ENCODE measurements at regions not wholly inside any gene's neighbourhood (a gene's known extent, or its start where the extent isn't known, plus 50 kb on each side); places are given as distances from the start of the nearest gene placed in this dataset.

GRCh38 chr7:118298771-118299170, 74.3 kb downstream of the ANKRD7 start:
- no peak for DNase-seq (ENCODE audit: low spot score)

GRCh38 chr7:118300177-118300576, 75.7 kb downstream of the ANKRD7 start:
- DNase-seq (ENCODE audit: low spot score): no peak

GRCh38 chr7:118304100-118304499, 79.6 kb downstream of the ANKRD7 start:
- no peak for DNase-seq (ENCODE audit: low spot score)

DNA sequence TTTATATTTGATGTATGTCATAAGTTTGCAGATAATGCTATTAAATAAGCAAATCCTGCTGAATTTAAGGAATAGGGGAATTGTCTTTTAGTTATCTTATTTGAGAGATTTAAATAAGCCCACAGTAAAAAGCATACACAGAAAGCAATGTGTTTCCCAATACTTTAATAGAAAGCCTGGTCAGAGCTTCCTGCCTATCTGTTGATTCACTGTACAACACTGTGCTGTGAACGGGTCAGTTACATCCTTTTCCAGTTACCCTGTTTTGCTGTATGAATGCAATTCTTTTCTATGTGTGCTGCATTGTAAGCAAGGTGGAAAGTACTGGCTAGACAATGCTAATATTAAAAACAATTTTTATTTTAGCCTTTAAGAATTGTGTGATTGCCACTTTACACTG, 81.2 kb downstream of the ANKRD7 start:
- DNase-seq (ENCODE audit: low spot score): no peak

DNA sequence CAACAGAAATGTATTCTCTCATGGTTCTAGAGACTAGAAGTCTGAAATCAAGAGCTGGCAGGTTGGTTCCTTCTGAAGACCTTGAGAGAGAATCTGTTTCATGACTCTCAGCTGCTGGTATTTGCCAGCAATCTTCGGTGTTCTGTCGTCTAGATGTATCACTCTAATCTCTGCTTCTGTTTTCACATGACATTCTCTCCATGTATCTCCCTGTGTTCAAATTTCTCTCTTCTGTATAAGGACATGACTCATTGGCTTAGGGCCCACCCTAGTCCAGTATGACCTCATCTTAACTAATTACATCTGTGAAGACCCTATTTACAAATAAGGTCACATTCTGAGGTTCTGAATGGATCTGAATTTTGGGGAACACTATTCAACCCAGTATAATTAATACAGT, 82.3 kb downstream of the ANKRD7 start:
- no peak for DNase-seq (ENCODE audit: low spot score)

- DNase-seq (ENCODE audit: low spot score): no peak
Measured at GRCh38 chr7:118311121-118311836, 86.8 kb downstream of the ANKRD7 start.

DNA sequence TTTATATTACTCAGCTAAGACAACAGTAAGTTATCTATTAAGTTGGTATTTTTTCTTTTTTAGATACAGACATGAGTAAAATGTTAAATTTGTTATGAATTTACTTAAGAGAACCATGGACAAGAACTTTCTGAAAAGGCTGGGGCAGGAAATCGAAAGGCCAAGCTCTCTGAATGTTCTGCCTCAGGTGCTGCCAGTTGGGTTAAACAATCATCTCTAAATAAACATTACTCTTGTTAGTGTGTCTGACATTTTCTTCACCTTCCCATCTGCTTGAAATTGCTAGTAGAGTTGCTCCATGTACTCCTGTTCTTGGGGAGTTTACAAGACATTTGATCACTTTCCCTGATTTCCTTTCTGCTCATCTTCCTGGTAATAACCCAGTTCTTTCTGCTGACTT, 87.5 kb downstream of the ANKRD7 start:
- DNase-seq (ENCODE audit: low spot score): no peak

GRCh38 chr7:118312966-118313365, 88.5 kb downstream of the ANKRD7 start:
- DNase-seq (ENCODE audit: low spot score): no peak

- no peak for DNase-seq (ENCODE audit: low spot score)
Measured at GRCh38 chr7:118324790-118325449, 100.4 kb downstream of the ANKRD7 start.

DNA sequence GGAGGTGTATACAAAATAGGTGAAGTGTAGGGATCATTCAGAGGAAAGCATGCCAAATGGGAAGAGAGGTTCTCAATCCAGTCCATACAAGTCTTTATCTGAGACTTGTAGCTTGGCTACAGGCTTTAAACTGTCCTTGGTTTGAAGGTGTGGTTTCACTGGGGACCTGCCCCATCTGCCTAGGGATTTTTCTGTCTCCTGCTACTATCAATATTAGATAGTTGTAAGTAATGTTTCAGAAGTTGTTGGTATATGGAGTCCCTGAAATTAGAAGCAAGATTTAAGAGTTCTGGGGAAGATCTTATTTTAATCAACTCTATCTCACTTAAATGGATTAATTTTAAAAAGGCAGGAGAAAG, 100.9 kb downstream of the ANKRD7 start:
- no peak for DNase-seq (ENCODE audit: low spot score)

DNA sequence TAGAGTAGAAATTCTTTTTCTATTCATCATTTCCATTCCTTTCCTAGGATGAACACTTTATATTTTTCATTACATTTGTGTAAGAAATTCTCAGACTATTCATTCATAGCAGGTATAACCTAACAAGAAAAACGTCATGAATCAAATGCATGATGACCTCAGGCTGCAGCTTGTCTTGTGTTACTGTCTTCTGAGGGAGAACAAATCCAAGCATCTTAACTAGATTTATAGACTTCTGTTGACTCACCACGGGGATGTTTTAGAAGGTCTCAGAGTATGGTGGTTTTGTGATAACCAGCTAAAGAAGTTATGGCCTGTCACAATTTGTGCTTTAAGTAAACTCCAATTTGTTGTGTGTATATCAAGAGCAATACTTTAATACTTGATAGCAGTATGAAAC, 102.7 kb downstream of the ANKRD7 start:
- no peak for DNase-seq (ENCODE audit: low spot score)

DNA sequence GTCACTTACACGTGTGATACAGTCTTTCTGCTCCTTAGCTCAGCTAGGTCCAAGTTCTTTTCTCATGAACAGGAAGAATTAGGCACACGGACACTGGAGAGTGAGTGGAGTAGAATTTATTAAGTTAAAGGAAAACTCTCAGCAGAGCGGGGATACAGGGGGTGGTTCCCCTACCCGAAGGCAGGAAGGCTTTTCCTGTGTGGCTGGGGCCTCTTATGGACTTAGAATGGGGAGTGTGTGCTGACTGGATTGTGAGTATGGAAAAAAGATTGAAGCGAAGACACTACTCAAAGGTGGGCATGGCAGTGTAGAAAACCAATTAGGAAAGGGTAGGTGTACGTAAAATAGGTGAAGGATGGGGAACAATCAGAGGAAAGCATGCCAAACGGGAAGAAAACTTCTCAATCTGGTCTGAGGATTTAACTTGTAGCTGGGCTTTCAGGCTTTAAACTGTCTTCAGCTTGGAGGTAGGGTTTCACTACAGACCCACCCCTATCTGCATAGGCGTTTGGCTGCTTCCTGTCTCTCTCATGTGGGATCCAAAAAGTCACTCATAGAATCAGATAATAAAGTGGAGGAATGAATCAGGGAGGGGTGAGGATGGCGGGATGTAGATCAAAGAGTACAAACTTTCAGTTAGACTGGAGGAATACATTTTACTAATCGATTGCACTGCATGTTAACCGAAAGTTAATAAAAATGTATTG, 104.2 kb downstream of the ANKRD7 start:
- DNase-seq (ENCODE audit: low spot score): no peak

- no peak for DNase-seq (ENCODE audit: low spot score)
Measured at GRCh38 chr7:118330388-118330787, 105.9 kb downstream of the ANKRD7 start.

GRCh38 chr7:118346748-118347147, 122.2 kb downstream of the ANKRD7 start:
- no peak for DNase-seq (ENCODE audit: low spot score)

DNA sequence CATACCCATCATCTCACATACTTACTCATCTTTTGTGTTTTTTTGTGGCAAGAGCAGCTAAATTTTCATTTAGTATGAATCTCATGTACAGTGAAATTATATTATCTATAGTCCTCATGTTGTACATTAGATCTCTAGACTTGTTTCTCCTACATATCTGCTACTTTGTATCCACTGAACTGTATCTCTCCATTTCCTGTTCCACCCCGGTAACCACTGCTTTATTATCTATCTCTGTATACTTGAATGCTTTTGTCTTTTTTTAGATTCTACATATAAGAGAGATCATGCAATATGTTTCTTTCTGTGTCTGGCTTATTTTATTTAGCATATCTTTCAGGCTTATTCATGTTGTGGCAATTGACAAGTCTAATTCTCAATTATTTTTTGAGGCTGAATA, 125.1 kb downstream of the ANKRD7 start:
- DNase-seq (ENCODE audit: low spot score): no peak

- no peak for DNase-seq (ENCODE audit: low spot score)
Measured at GRCh38 chr7:118350260-118350659, 125.8 kb downstream of the ANKRD7 start.

DNA sequence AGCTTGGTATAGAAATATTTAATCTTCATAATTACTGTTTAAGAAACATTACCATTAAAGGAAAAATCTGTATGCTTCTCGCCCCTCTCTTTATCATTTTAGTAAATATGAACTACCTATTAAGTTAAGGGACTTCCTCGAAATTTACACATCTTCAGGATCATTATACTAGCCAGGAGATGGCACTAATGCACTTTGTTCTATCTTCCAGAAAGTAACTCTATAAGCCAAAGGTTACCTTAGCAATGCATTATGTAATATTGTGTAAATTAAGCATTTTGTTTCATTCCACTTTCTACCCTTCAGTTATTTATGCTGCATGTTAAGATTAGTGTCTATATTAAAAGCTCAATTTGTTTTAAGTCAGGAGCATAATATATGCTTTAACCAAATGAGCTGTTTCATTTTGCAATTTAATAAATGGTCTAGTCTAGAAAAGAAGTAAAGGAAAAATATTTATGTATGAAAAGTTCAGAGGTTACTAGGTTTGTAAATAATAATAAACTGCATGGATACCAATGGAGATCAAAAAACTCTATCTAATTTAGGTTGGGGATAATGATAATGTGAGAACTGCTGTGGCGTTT, 128.5 kb downstream of the ANKRD7 start:
- DNase-seq (ENCODE audit: low spot score): no peak

GRCh38 chr7:118366363-118366762, 141.9 kb downstream of the ANKRD7 start:
- no peak for DNase-seq (ENCODE audit: low spot score)

GRCh38 chr7:118368958-118369357, 144.5 kb downstream of the ANKRD7 start:
- no peak for DNase-seq (ENCODE audit: low spot score)

- DNase-seq (ENCODE audit: low spot score): no peak
Measured at GRCh38 chr7:118369987-118370386, 145.5 kb downstream of the ANKRD7 start.

DNA sequence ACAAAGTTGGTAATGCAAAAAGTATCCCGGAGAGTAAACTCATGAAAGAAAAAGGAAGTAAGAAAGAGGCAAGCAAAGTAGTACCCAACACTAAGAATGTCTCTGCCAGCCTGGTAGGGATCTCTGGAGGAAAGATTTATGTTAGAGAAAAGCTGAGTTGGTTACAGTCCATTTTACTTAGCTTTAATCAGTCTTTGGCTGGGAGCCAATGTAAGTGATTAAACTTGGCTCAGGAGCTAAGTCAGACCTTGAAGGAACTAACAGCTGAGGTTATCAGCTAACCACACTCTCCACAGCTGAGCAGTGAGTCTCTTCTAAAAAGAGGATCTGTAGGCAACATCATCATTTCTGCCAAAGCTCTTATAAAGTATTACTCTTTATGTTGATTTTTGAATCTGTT, 148.0 kb downstream of the ANKRD7 start:
- no peak for DNase-seq (ENCODE audit: low spot score)

DNA sequence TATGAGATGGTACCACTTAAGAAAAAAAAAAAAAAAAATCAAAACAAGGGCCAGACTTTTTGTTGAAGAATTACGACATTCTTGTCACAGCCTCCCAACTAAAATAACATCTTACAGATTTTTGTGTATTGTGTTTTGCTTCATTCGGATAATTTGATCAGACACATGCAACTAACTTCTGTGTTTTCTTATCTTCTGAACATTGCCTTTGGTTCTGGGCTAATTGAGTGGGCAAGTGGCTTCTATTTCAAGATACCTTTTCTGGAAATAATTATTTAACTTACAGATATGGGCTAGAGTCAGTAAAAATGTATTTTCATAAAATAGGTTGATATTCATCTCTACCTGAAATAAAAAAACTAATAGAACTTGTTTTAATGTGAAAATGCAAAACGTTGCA, 165.1 kb downstream of the ANKRD7 start:
- DNase-seq (ENCODE audit: low spot score): no peak

GRCh38 chr7:118404211-118404610, 179.7 kb downstream of the ANKRD7 start:
- DNase-seq (ENCODE audit: low spot score): no peak

Measured in AG08396 (cell line).